Hypothalamus (tissue), 51 donors: ENCODE measurements at regions not wholly inside any gene's neighbourhood (a gene's known extent, or its start where the extent isn't known, plus 50 kb on each side); places are given as distances from the start of the nearest gene placed in this dataset.
A peak's percentile ranks its signal among the peaks of the same experiment; 100 is the strongest.

Source experiments
- DNase-seq, 51 donors: peaks; one replicate each; lab custom pipeline; 2025; lab: John Stamatoyannopoulos, UW

DNA sequence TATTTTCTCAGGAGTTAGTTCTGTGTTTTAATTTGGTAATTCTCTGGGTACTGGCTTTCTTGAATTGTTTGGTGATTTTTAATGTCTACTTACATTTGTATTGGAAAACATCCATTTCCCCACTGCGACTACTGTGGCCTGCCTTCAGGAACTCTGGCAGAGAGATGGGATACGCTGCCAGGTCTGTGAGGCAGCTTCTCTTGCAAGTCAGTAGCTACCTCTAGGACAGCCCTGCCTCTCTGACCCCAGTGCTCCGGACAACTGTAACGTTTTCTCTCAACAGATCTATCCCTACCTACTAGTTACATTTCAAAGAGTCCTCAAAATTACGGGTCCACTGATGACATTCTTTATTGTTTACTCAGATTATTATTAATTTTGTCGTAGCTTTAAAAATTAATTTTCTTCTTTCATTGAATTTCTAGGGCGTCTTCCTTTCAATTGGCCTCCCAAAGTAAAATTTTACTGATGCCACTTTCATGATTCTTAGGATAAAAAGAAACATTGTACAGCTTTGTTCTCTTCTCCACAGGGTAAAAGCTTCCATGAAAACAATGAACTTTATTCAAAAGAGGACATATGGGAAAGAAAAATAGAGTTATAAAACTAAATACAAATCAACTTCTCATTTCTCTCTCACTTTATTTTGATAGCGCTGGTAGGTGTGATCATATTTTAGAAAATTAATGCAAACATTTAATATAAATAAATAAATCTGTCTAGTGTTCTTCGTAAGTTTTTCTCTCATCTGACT lies 123.2 kb upstream of the GOLGA8J start:
- peak in 4 of 51 donors; percentile 32 to 39 (median 35) for DNase-seq

DNA sequence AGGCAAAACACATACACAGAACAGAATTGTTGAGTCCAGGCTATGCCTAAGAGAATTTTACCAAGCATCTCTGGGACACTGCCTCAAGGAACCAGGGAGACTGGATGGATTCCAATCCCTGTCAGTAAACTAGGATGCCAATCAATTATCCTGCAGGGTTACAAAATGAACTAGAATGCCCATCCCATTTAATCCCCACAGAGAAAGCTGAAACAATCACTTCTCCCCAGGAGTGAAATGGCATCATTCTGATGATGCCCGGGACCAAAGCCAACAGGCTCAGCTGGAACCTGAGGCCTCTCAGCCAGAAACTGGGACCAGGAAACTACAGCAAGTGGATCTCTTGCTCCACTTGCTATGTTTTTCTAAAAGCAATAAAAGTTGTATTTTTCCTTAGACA lies 130.0 kb upstream of the TJP1 start:
- peak in 33 of 51 donors; percentile 28 to 80 (median 62) for DNase-seq

DNA sequence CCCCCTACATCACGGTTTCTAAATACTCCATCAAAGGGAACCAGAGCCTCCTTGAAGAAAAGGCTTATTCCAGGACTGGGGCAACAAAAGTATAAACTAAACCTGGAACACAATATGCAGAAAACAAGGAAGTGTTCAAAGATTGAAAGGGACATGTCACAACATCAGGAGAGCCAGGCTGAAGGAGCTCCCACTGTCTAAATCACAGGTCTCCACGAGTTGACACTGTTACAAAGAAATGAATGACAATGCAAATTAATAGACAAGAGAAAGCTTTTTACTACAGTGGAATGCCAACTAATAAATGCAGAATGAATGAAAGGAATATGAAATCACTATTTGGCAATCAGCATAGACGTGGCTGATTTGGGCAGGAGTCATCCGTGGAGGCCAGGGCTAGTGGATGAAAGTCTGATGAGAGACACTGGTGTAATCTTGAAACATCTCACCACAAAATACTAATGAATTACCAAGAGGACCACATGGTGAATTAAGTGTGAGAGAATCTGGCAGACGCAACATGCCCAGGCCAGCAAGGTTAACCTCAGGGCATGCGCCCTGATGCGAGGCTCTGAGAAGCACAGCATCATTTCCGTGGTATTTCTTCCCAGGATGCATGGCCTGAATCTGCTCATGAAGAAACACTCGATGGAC lies 123.8 kb upstream of the TJP1 start:
- no peak for DNase-seq

DNA sequence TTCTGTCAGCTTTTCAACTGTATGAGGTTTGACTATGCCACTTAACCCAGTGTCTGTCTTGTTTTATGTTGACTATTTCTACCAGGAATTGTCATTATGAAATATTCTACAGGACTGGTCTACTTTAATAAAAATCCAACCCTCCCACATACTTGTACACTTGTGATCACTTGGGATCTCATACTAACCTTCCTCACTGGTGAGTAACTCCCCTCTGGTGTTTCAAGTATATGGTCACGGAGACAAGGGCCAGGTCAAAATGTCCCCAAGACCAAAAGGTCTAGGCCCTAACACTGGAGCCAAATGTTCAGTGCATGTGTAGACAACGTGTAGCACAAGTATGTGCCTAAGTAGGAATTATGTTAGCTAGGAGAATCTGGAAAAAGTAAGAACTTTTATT lies 122.7 kb upstream of the TJP1 start:
- no peak for DNase-seq

DNA sequence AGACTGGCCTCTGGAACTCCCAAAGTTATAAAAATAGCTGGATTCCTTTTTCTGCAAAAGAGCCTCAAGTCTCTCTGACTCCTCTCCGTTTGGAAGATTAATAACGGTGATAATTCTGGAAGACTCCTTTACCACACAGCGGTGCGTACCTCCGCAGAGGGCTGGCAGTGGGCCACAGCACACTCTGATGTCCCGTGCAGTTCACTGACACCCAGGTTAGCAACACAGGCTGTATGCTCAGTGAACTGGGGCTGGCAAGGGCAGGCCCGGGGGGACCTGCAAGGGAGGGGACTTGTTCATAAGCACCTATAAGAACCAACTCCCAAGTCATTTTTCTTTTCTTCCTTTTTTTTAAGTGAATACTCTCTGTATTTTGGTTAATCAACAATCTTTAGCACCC lies 120.3 kb upstream of the TJP1 start:
- DNase-seq = no peak

DNA sequence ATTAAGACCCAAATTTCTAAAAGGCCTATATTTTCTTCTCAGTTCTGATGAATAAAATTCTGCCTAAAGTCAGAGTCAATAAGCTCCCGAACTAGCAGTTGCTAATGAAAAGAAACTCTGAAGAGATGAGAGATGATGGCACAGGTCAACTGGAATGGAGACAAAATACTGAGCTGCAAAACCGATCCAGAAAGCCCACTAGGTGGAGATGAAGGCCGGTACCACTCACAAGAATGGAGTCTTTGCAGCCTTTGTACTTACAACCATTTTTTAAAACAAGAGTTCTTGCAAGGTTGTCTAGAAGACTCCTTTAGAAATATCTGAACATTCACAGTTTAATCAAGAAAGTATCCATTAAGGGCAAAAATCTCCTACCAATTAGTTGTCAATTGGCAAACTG lies 119.9 kb upstream of the TJP1 start:
- DNase-seq = peak in 9 of 51 donors; percentile 9 to 71 (median 34)

DNA sequence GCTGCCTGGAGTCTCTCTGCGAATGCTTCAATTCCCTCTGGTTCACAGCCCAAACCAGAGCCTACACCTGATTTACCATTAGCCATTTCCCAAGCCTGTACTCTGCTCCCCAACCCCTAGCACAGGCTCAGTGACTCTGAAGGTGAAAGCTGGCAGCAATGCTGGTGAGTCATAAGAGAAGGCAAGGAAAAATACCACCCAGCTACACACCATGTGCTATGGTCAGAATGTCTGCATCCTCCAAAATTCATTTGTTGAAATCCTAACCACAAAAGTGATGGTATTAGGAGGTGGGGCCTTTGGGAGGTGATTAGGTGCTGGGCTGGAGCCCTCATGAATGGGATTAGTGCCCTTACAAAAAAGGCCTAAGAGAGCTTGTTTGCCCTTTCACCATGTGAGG lies 117.1 kb upstream of the TJP1 start:
- no peak for DNase-seq

DNA sequence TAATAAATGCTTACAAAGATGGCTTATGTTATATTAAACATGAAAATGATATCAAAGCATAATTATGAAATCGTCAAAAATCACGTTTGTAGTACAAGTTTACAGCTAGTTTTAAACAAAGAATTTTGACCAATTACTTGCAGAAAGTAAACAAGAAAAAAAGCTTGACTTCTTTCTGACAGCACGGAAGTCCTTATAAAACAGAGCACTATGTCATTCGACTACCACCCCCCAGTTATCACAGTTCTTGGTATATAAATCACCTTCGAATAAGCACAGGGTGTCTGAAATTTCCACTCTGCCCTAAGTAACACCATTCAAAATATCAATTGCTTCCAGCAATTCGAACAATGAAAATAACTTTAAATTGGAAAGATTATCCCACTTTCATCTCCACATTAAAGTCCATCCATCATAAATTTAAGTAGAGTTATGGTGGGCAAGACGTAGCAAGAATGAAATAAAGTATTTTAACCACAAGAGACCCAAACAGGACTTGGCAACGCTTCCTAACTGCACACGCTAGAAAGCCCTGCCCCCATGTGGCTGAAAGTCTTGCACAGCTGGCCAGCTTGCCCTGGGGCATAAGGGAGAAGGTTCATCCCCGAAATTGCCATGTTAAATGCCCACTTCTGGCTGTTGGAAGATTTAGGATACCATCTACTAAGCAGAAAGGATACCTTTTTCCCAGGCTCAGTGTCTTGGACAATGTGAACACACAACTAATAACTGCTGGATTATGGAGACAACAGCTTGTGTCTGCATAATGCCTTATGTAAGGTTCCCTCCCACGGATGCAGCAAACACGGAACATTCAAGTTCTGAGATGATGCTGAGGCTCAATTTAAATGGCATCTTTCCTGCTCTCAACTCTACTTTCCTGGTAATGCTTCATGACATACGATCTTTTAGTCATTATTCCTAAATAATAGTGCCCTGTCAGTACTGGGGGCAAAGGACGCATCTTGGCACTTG lies 116.4 kb upstream of the TJP1 start:
- DNase-seq = no peak

DNA sequence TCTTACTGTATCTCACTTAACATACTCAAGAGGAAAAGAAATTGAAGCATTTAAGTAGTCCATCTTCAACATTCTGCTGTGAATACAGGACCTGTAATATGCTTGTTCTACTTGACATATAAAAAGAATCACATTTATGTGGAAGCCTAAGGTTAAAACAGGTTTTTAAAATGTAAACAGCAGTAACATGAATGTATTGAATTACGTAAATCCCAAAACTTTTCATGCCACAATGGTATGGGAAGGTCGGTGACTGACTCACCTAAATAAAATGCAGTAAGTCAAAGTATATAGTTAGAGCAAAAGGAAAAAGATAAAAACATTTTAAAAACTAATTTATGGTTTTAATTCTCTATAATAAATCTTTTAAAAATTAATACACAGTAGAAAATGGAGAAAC lies 115.7 kb upstream of the TJP1 start:
- no peak for DNase-seq

DNA sequence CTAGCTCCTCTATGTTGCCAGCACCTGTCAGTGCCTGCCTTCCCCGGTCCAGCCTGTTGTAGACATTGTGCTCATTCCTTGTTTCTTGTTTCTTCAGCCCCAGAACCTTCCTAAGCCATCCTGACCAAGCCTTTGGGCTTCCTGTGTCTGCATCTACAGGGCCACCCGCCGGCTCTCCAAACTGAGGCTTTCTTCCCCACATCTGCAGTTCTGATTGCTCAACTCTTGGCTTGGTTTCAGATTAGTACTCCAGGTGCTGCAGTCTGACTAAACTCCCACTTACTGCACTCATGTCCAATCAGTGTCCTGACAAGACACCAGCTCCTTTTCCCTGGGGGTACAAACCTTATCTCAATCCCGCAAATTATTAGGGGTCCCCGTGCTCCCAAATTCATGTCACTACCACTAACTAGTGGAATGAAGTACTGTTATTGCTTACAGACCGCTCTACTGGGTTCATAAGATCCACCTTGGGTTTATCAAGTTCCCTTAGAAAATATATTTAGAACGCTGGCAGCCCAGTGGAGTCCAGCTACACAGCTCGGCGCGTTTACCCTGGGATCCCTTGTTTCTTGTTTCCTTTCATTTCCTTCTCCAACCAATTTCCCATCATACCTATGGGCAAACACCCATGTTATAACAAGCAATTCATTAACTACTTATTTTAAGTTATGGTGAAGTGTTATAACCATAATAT lies 114.2 kb upstream of the TJP1 start:
- DNase-seq = no peak

DNA sequence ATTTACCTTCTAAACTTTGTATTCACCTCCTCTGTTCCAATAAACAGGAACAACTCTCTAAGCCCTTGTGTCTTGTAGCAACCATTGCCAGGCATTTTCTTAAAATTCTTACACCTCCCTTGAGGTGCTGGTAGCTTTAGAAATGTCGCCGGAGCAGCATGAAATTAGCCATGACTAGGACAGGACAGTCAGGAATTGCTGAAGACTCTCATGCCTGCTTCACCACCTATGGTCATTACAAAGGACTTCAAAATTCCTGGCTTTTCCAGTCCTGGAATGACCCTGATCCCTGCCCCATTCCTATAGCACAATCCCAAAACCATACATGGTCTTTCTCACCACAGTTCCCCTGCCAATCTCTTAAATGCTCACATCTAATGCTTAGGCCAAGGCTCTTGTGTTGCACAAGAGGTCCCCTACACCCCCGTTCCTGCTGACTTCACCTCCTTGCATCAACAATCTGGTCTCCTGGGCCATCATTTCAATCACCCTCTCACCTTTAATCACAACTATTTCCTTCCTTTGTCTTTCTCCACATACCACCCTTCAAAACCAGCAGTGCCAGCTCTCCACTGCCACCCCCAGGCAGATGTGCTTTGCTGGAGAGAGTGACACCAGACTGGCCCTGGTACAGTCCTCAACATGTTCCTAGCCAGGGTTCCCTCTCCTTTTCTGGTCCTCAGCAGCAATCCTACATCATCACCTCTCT lies 113.2 kb upstream of the TJP1 start:
- peak in 1 of 51 donors; percentile 33 for DNase-seq

DNA sequence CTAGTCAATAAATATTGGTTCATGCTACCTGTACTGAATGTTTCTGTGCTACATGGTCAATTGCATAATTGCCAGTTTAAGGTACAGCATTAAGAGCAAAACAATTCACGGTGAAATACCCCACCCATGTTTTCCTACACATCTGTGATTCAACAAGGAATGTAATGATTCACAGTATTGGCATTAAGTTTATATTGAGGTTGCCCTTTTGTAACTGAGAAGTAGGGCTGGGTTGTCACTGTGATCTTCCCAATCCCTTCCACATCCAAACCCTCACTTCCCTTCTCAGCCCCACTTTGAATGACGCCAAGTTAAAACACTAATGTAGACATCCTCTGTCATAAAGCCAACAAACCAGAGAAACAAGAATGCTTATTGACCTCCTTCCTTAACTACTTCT lies 112.0 kb upstream of the TJP1 start:
- no peak for DNase-seq

DNA sequence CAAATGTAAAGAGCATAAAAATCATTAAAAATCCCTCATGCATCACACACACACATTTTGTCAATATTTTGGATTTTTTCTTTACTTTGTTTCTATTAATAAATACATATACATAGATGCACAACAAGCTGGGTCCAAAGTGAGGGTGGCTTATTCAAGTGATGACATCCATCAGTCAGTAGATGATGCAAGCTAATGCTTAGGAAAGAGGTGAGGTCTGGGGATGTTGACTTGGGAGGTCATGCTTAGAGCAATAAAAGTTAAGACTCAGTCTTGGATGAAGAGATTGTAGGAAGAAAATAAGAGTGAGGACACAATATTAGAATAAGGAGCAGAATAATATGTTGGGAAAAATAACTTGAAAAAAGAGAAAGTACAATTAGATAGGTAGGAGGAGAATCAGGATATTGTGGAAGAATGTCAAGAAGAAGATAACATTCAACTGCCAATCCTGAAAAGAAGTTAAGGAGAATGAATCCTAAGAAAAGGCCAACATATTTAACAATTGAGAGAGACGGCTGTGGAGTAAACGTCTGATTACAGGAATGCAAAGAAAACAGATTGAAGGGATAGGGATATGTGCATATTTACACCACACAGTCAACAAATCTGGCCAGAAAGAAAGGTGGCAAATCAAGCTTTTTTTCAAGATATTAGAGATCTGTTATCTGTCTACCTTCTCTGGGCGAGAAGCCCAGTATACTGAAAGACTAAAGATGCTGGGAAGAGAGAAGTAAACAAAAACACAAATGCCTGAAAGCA lies 111.0 kb upstream of the TJP1 start:
- DNase-seq = no peak

DNA sequence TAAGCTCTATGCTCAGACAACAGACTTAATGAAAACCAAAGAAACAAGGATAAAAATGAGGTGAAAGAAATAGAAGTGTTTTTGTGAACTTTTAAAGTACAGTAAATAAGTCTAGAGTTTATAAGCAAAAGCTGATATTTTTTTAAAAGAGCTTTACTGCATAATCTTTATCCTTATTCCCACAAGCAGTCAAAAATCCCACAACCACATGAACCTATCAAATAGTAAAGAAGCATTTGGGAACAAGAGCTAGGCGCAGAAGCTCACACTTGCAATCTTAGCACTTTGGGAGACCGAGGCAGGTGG lies 103.8 kb upstream of the TJP1 start:
- DNase-seq = no peak

DNA sequence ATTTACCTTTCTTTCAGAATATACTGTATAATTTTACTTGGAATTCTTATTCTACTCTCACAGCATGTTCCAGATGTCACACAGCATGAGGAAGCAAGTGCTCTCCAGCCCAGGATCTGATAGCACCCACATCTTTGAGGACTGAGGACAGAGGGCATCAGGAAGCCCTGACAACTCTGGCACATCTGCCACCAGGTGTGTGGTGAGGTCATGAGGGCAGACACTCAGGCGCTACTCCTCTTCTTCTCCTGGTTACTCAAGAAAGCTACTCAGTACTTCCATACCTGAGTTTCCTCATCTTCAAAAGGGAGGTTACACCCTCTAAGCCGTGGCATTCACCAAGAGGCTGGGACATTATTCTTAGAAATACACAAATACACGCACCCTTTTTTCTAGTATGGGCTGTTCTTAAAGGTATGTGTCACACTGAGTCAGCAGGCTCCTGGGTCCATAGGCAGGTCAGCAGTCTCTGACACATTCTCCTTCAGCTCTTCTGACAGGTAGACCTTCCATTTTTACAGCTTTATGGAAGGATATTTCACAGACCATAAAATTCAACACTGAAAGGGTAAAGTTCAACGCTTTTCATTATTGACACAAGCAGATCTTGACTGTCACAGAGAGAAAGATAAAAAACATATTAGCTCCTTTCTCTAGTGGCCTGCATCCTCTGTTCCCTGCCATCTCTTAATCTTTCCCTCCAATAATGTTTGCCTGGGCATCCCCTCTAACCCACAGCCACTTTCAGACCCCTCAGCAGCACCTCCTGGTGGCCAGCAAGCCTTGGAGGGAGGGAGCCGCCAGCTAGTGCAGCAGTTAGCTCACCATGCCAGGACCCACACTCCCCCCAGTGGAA lies 103.2 kb upstream of the TJP1 start:
- peak in 12 of 51 donors; percentile 11 to 56 (median 36) for DNase-seq

DNA sequence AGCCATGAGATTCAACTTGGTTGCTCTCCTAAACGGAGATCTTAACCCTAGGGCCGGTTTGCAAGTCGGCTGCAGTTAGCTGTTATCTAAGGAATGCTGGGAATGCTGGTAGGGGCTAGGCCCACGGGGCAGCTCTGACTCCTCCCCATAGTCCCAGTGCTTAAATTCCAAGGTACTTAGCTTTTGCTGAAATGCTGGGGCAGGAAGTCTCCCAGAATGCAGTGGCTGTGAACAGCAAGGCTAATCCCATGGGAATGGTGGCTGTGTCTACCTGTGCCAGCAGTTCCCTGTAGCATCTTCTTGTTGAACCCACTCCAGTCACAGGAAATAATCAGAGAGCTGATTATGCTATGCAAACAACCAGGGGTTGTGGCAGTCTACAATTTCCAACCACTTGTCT lies 102.5 kb upstream of the TJP1 start:
- DNase-seq = no peak

DNA sequence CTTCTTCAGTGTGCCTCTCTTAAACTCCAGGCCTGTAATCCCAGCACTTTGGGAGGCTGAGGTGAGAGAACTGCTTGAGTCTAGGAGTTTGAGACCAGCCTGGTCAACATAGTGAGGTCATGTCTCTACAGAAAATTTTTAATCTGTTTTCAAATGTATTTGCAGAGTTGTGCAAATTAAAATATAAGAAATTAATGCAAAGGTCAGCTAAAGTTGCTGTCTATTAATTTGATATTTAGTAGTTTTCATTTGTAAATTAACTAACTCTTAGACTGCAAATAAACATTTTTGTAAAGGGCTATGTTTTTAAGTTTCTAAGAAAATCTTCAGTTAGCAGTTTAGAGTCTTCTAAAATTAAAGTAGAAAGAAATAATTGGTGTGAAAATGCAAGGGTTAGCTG lies 99.9 kb upstream of the TJP1 start:
- no peak for DNase-seq

DNA sequence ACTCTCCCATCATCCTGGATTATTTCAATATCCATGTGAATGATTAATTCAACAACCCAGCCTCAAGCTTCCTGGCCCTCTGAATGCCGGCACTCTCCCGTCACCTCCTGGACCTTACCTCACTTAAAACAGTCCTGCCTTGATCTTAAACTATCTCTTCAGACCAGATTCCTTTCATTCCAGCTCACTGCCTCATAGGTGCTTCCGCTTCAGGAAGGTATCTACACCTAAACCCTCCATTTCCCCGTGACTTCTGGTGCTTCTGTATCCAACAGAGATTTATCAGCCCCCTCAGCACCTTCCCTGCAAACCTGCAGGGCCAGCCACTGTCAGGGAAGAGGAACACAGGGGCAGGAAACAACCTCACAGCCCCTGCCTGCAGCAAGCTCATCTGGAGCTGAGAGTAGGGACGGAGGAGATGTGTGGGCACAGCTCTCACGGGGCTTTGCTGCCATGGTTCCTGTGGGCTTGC lies 98.9 kb upstream of the TJP1 start:
- DNase-seq = no peak
